NCI-H82 (cell line): ENCODE measurements at regions not wholly inside any gene's neighbourhood (a gene's known extent, or its start where the extent isn't known, plus 50 kb on each side); places are given as distances from the start of the nearest gene placed in this dataset.
A peak's percentile ranks its signal among the peaks of the same experiment; 100 is the strongest.

Source experiments
- DNase-seq: peaks from one replicate; lab custom pipeline; 2025; lab: John Stamatoyannopoulos, UW

- no peak for DNase-seq
Measured at GRCh38 chr18:53644799-53645471, 579.5 kb downstream of the MBD2 start.

GRCh38 chr18:53639687-53640086, 584.8 kb downstream of the MBD2 start:
- no peak for DNase-seq

- no peak for DNase-seq
Measured at GRCh38 chr18:53629337-53629736, 595.1 kb downstream of the MBD2 start.

DNA sequence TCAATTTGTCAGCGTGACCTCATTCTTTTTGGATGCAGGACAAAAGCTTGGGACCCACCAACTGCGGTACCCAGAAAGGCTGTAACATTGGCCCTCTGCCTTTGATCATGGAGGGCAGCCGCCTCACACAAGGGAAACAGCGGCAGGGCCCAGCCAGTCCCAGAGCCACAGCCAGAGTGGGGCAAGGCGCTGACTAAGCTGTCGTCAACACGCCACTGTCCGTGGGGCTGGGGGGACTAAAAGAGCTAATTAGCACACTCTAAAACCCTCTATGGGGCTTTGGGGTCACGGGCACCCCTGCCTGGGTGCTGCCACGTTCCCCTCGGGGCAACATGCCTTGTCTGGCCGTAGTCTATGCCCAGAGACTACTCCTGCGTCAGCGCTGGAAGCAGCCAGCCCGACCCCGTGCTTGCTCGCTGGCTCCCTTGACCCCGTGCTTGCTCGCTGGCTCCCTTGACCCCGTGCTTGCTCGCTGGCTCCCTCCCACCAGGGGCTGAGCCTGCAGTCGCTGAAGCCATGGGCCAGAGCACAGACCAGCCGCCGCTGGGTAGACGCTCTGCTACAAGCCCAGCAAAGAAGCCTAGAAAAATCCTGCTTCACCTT, 598.4 kb downstream of the MBD2 start:
- no peak for DNase-seq

- no peak for DNase-seq
Measured at GRCh38 chr18:53610957-53611356, 613.5 kb downstream of the MBD2 start.

GRCh38 chr18:53606792-53607191, 617.7 kb downstream of the MBD2 start:
- no peak for DNase-seq

DNA sequence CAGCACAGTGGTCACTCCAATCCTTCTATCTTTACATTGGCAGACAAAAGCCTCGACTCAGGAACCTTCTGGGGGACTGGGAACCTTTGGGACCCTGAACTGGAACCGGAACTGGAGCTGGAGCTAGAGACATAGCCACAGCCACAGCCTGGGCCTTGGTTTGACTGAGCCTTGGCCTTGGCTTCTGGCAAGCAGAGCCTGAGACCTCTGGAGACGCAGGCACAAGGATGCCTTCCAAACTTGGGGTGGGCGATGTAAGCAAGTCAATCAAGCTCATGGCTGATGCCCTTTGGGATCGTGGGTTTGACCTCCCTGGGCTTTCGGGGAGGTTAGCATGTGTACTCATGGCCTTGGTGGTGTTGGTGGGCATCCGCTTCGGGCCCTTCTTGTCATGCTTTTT, 619.3 kb downstream of the MBD2 start:
- DNase-seq, result no peak

GRCh38 chr18:53603276-53603675, 621.2 kb downstream of the MBD2 start:
- no peak for DNase-seq

- peak; percentile 18 for DNase-seq
Measured at GRCh38 chr18:53601344-53601743, 623.1 kb downstream of the MBD2 start.

GRCh38 chr18:53586923-53587322, 637.5 kb downstream of the MBD2 start:
- no peak for DNase-seq
